H9 (cell line): ENCODE measurements at regions not wholly inside any gene's neighbourhood (a gene's known extent, or its start where the extent isn't known, plus 50 kb on each side); places are given as distances from the start of the nearest gene placed in this dataset.
A peak's percentile ranks its signal among the peaks of the same experiment; 100 is the strongest.

Experiments
- DNase-seq: peaks from one replicate; pipeline ENCODE4 v3.0.0-alpha.2; 2017
- H2AFZ ChIP-seq: one replicate; pipeline ENCODE4 v1.6.1; 2013; ENCODE audit warnings: mild to moderate bottlenecking, low read length, control low read depth, moderate library complexity
- H2AK5ac ChIP-seq: 2 replicates; pipeline ENCODE4 v1.6.1; 2013; ENCODE audit warnings: low read length, control low read depth, mixed read lengths; ENCODE audit not compliant: insufficient read length
- H2BK120ac ChIP-seq: one replicate; pipeline ENCODE4 v1.6.1; 2013; ENCODE audit warnings: low read depth, mild to moderate bottlenecking, low read length, control low read depth, inconsistent platforms; ENCODE audit not compliant: poor library complexity, severe bottlenecking
- H2BK12ac ChIP-seq: 2 replicates; pipeline ENCODE4 v1.6.1; 2013; ENCODE audit warnings: low read length, control low read depth, mixed read lengths, low read depth; ENCODE audit not compliant: insufficient read length
- H2BK15ac ChIP-seq: 2 replicates; pipeline ENCODE4 v1.6.1; 2013; ENCODE audit warnings: low read depth, low read length, control low read depth
- H2BK20ac ChIP-seq: one replicate; pipeline ENCODE4 v1.6.1; 2013; ENCODE audit warnings: low read depth, mild to moderate bottlenecking, low read length, control low read depth, inconsistent platforms; ENCODE audit not compliant: poor library complexity, severe bottlenecking
- H2BK5ac ChIP-seq: 2 replicates; pipeline ENCODE4 v1.6.1; 2013; ENCODE audit warnings: low read length, control low read depth, mixed read lengths; ENCODE audit not compliant: insufficient read length
- H3K14ac ChIP-seq: 2 replicates; pipeline ENCODE4 v1.6.1; 2013; ENCODE audit warnings: low read length, control low read depth; ENCODE audit not compliant: insufficient read depth
- H3K18ac ChIP-seq: 2 replicates; pipeline ENCODE4 v1.6.1; 2013; ENCODE audit warnings: low read depth, mild to moderate bottlenecking, mixed read lengths, low read length, control low read depth; ENCODE audit not compliant: insufficient read length
- H3K23ac ChIP-seq: 2 replicates; pipeline ENCODE4 v1.6.1; 2013; ENCODE audit warnings: low read length, control low read depth, mixed read lengths, low read depth; ENCODE audit not compliant: insufficient read length
- H3K23me2 ChIP-seq: 2 replicates; pipeline ENCODE4 v1.6.1; 2013; ENCODE audit warnings: low read depth, mild to moderate bottlenecking, mixed read lengths, low read length, control low read depth; ENCODE audit not compliant: insufficient read length, poor library complexity, severe bottlenecking
- H3K27ac ChIP-seq: 2 replicates; pipeline ENCODE4 v1.5.1; 2013; ENCODE audit warnings: low read length, control low read depth, mixed read lengths, low read depth; ENCODE audit not compliant: insufficient read length
- H3K27me3 ChIP-seq: 2 replicates; pipeline ENCODE4 v1.6.1; 2013; ENCODE audit warnings: low read length, control low read depth, inconsistent platforms; ENCODE audit not compliant: insufficient read depth
- H3K4ac ChIP-seq: 2 replicates; pipeline ENCODE4 v1.6.1; 2013; ENCODE audit warnings: low read depth, mild to moderate bottlenecking, control low read depth, inconsistent platforms, low read length, moderate library complexity
- H3K4me1 ChIP-seq: 2 replicates; pipeline ENCODE4 v1.6.1; 2013; ENCODE audit warnings: low read length, control low read depth, inconsistent platforms; ENCODE audit not compliant: insufficient read depth
- H3K4me2 ChIP-seq: 2 replicates; pipeline ENCODE4 v1.6.1; 2013; ENCODE audit warnings: low read length, control low read depth, mixed read lengths; ENCODE audit not compliant: insufficient read length, insufficient read depth
- H3K56ac ChIP-seq: 2 replicates; pipeline ENCODE4 v1.6.1; 2013; ENCODE audit warnings: low read depth, mild to moderate bottlenecking, mixed read lengths, low read length, control low read depth; ENCODE audit not compliant: insufficient read length
- H3K79me1 ChIP-seq: 2 replicates; pipeline ENCODE4 v1.6.1; 2013; ENCODE audit warnings: low read depth, mild to moderate bottlenecking, moderate library complexity, low read length, control low read depth, inconsistent platforms; ENCODE audit not compliant: insufficient read depth, poor library complexity, severe bottlenecking
- H3K79me2 ChIP-seq: 2 replicates; pipeline ENCODE4 v1.6.1; 2013; ENCODE audit warnings: low read length, control low read depth, inconsistent platforms; ENCODE audit not compliant: insufficient read depth
- H3K9ac ChIP-seq: 2 replicates; pipeline ENCODE4 v1.6.1; 2013; ENCODE audit warnings: low read length, control low read depth, mixed read lengths; ENCODE audit not compliant: insufficient read length; ENCODE audit errors: extremely low read depth
- H3K9me3 ChIP-seq: one replicate; pipeline ENCODE4 v1.6.1; 2013; ENCODE audit warnings: low read depth, low read length, inconsistent platforms; ENCODE audit not compliant: control insufficient read depth
- H3T11ph ChIP-seq: one replicate; pipeline ENCODE4 v1.6.1; 2013; ENCODE audit warnings: mild to moderate bottlenecking, low read length, control low read depth, inconsistent platforms
- H4K20me1 ChIP-seq: one replicate; pipeline ENCODE4 v1.6.1; 2013; ENCODE audit not compliant: control insufficient read depth, insufficient read length, insufficient read depth
- H4K5ac ChIP-seq: 2 replicates; pipeline ENCODE4 v1.6.1; 2013; ENCODE audit warnings: low read depth, mild to moderate bottlenecking, mixed read lengths, low read length, control low read depth; ENCODE audit not compliant: insufficient read length
- H4K8ac ChIP-seq: replicated peaks from 2 replicates; pipeline ENCODE4 v1.6.1; 2013; ENCODE audit warnings: low read length, control low read depth, mixed read lengths, low read depth; ENCODE audit not compliant: insufficient read length
- H4K91ac ChIP-seq: 2 replicates; pipeline ENCODE4 v1.6.1; 2013; ENCODE audit warnings: low read depth, mild to moderate bottlenecking, moderate library complexity, mixed read lengths, low read length, control low read depth; ENCODE audit not compliant: insufficient read length
- H3K27ac Mint-ChIP-seq, 3 experiments: 2 replicates in 2 of 3; 3 replicates in 1 of 3; pipeline ENCODE4 v1.8.0; 2020 to 2021; ENCODE audit warnings: mixed read lengths in 3 of 3, mild to moderate bottlenecking in 1 of 3, moderate library complexity in 1 of 3
- H3K27me3 Mint-ChIP-seq: 2 replicates; pipeline ENCODE4 v1.8.0; 2021; ENCODE audit warnings: low read depth, mild to moderate bottlenecking, moderate library complexity, mixed read lengths
- H3K36me3 Mint-ChIP-seq, 3 experiments: 2 replicates in 2 of 3; 3 replicates in 1 of 3; pipeline ENCODE4 v1.8.0; 2020 to 2021; ENCODE audit warnings: low read depth in 3 of 3, mixed read lengths in 3 of 3; ENCODE audit not compliant: insufficient read depth in 1 of 3
- H3K4me1 Mint-ChIP-seq, 2 experiments: 2 replicates each; pipeline ENCODE4 v1.8.0; 2020; ENCODE audit warnings: mixed read lengths in 2 of 2
- H3K4me3 Mint-ChIP-seq, 2 experiments: 2 replicates in 1 of 2; 3 replicates in 1 of 2; pipeline ENCODE4 v1.8.0; 2020 to 2021; ENCODE audit warnings: mild to moderate bottlenecking in 2 of 2, mixed read lengths in 2 of 2, moderate library complexity in 1 of 2
- H3K9me3 Mint-ChIP-seq, 2 experiments: 2 replicates in 1 of 2; 3 replicates in 1 of 2; pipeline ENCODE4 v1.8.0; 2020; ENCODE audit warnings: mild to moderate bottlenecking in 2 of 2, mixed read lengths in 2 of 2, moderate library complexity in 1 of 2
- WGBS: extraction: QIAGEN DNeasy Blood & Tissue Kit; methylation state at CpG from one replicate; pipeline ENCODE4 v1.1.7; 2013; ENCODE audit warnings: missing lambda C conversion rate, low lambda C conversion rate, mixed read lengths; ENCODE audit not compliant: insufficient read length; ENCODE audit errors: extremely low coverage; 5-methylcytosine and 5-hydroxymethylcytosine counted together
- TF ChIP-seq, protein P1 (sequence below): fragments of 200-600 bp; sonication (generic); conservative IDR thresholded peaks from 3 replicates; pipeline ENCODE4 v1.8.0; 2021; ENCODE audit warnings: antibody characterized with exemption, mild to moderate bottlenecking

DNA sequence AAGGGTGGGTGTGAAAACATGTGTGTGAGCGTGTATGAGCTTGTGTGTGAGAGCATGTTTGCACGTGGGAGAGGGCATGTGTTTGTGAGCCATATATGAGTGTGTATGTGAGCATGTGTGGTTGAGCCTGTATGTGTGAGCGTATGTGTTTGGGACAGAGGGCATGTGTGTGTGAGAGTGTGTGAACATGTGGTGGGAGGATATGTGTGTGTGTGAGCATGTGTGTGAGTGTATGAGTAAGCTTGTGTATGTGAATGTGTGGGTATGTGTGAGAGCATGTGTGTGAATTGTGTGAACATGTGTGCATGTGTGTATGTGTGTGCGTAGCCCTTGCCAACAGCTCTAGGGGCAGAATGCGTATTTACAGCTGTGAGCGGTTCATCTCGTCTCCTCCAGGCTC, 163.0 kb downstream of the TMEM200C start:
- Mint-ChIP-seq H3K9me3 (no peaks in the 10 kb centered on the region), H3K4me3 (no peak overlapping the region), H3K27me3 (peaks cover 2% of the 10 kb centered on the region; the same call in 1 of the 2 replicates), H3K36me3 (no peaks in the 10 kb centered on the region), H3K4me1 (peaks cover 6 to 9% of the 10 kb centered on the region in 2 experiments), H3K27ac (peak overlapping the region in 1 of 3 experiments; percentile 20; a peak in 1 of 7 replicates)
- H3K23ac ChIP-seq, result no peak overlapping the region
- no peak for DNase-seq
- H3K27me3 ChIP-seq, result no peaks in the 10 kb centered on the region
- no peaks in the 10 kb centered on the region for H3K79me1 ChIP-seq
- H2AFZ ChIP-seq, result no peak overlapping the region
- TF ChIP-seq, protein P1, sequence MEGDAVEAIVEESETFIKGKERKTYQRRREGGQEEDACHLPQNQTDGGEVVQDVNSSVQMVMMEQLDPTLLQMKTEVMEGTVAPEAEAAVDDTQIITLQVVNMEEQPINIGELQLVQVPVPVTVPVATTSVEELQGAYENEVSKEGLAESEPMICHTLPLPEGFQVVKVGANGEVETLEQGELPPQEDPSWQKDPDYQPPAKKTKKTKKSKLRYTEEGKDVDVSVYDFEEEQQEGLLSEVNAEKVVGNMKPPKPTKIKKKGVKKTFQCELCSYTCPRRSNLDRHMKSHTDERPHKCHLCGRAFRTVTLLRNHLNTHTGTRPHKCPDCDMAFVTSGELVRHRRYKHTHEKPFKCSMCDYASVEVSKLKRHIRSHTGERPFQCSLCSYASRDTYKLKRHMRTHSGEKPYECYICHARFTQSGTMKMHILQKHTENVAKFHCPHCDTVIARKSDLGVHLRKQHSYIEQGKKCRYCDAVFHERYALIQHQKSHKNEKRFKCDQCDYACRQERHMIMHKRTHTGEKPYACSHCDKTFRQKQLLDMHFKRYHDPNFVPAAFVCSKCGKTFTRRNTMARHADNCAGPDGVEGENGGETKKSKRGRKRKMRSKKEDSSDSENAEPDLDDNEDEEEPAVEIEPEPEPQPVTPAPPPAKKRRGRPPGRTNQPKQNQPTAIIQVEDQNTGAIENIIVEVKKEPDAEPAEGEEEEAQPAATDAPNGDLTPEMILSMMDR, result no peak
- no peak overlapping the region for H3K9ac ChIP-seq
- H3K4ac ChIP-seq, result no peak overlapping the region
- H3K4me1 ChIP-seq, result no peaks in the 10 kb centered on the region
- no peak overlapping the region for H3K14ac ChIP-seq
- no peak overlapping the region for H4K8ac ChIP-seq
- H2AK5ac ChIP-seq, result no peak overlapping the region
- H3K4me2 ChIP-seq, result no peak overlapping the region
- no peak overlapping the region for H4K5ac ChIP-seq
- no peak overlapping the region for H3K18ac ChIP-seq
- no peaks in the 10 kb centered on the region for H3K23me2 ChIP-seq
- no peak overlapping the region for H2BK20ac ChIP-seq
- H3K56ac ChIP-seq, result no peak overlapping the region
- H3T11ph ChIP-seq, result no peak overlapping the region
- no peak overlapping the region for H2BK120ac ChIP-seq
- no peaks in the 10 kb centered on the region for H3K9me3 ChIP-seq
- no peak overlapping the region for H2BK5ac ChIP-seq
- no peaks in the 10 kb centered on the region for H4K20me1 ChIP-seq
- H3K27ac ChIP-seq, result no peak overlapping the region
- WGBS, result no CpG with 5 or more reads among the region's 7 CpGs
- no peak overlapping the region for H2BK12ac ChIP-seq
- no peak overlapping the region for H2BK15ac ChIP-seq
- no peaks in the 10 kb centered on the region for H3K79me2 ChIP-seq
- H4K91ac ChIP-seq, result no peak overlapping the region
